MG63 (cell line): ENCODE measurements at regions not wholly inside any gene's neighbourhood (a gene's known extent, or its start where the extent isn't known, plus 50 kb on each side); places are given as distances from the start of the nearest gene placed in this dataset.
A peak's percentile ranks its signal among the peaks of the same experiment; 100 is the strongest.

Source experiments
- DNase-seq: peaks from one replicate; pipeline ENCODE4 v3.0.0-alpha.2; 2020
- H3K27me3 ChIP-seq: fragments of 250-450 bp; sonication (Bioruptor Pico); 2 replicates; pipeline ENCODE4 v1.5.1; 2020; ENCODE audit warnings: mild to moderate bottlenecking, moderate library complexity
- H3K36me3 ChIP-seq: fragments of 250-450 bp; sonication (Bioruptor Pico); 2 replicates; pipeline ENCODE4 v1.5.1; 2020; ENCODE audit warnings: mild to moderate bottlenecking, moderate library complexity
- H3K4me3 ChIP-seq: fragments of 250-450 bp; sonication (Bioruptor Pico); 2 replicates; pipeline ENCODE4 v1.5.1; 2020; ENCODE audit warnings: mild to moderate bottlenecking, moderate library complexity
- H3K9me3 ChIP-seq: fragments of 250-450 bp; sonication (Bioruptor Pico); 2 replicates; pipeline ENCODE4 v1.5.1; 2020; ENCODE audit warnings: mild to moderate bottlenecking, moderate library complexity

DNA sequence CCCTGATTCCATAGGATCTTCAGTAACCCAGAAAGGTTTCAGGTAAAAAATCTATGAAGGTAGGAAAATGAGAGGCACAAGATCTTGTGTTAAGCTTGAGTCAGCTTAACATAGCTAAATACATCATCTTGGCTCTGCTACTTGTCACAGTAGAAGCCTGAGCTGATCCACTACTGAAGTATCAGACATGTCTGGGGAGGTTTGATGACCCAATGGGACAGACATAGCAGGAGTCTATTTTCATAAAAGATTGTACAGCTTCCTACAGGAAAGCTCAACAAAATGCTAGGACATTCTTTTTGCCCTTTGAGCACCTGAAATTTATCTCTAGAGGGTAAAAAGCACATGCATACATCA, 84.3 kb upstream of the FSHR start:
- Histone ChIP-seq H3K4me3 (no peak overlapping the region), H3K27me3 (no peaks in the 10 kb centered on the region)

DNA sequence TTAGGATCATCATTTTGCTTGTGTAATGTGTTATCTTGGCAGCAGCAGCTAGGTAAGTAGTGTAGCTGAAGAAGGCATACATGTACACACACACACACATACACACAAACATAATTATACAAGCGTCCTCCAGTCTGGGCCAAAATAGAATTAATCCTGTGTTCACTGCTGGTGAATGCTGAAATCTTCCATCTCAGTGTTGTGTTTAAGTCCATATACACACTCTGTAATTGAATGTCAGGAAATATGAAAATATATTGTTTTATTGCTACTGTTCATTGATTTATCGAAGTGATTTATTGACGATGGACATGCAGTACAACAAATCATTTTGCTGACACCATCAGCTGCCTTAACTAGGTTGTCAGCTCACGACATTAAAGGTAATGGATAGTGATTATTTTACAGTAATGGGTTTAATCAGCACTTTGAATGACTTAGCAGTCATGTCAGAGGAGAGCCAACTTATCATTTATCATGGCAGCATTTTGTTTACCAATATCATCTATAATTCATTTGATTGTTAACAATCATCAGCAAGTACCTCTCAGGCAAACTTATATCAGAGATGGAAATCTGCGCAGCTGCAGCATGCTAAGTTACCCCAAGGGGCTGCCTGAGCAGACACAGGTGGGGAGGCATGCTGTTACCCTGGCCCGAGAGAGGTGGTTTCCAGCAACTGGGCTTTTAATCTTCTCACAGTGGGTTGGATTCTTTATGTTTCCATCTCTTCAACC, 83.7 kb upstream of the FSHR start:
- no peak for DNase-seq

More for the DNA sequence above, 84.3 kb upstream of the FSHR start:
- Histone ChIP-seq H3K36me3 (no peaks in the 10 kb centered on the region), H3K9me3 (no peaks in the 10 kb centered on the region)
- no peak for DNase-seq

DNA sequence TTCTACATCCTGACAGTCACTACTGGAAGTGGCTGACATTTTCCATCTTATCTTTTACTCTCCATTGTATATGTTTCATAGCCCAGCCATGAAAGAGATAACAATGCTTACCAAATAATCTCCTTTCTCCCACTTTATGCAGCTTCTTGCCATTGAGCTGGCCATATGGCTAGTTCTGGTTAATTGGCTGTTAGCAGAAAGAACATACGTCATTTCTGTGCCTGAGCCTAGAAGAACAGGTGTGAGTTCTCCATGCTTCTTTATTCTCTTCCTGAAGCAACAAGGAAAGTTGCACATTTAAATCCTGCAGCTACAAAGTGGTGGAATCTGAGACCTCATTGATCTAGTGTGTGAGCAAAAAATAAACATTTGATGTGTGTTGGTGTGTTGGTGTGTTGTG, 82.0 kb upstream of the FSHR start:
- no peak overlapping the region for H3K4me3 ChIP-seq
- no peak for DNase-seq
- H3K36me3 ChIP-seq = no peaks in the 10 kb centered on the region
- no peaks in the 10 kb centered on the region for H3K27me3 ChIP-seq
- no peaks in the 10 kb centered on the region for H3K9me3 ChIP-seq

More for the DNA sequence above, 83.7 kb upstream of the FSHR start:
- Histone ChIP-seq H3K27me3 (no peaks in the 10 kb centered on the region), H3K4me3 (no peak overlapping the region), H3K9me3 (no peaks in the 10 kb centered on the region), H3K36me3 (no peaks in the 10 kb centered on the region)

DNA sequence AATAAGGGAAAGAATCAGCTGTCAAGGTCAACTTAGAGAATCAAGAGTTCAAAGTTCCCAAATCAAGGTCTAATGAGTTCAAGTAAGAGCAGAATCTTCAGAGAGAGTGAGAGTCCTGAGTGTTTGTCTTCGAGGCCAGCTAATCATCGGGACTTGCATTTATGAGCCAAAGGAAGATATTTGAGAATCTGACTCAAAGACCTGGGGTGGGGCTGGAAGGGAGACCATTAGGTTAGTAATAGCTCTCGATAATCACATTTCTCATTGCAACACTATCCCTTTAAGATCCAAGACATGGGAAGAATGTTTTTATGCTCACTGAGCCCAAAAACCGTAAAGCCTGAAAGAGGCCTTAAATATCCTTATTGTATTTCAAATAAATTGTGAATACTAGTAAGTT, 72.0 kb upstream of the FSHR start:
- Histone ChIP-seq H3K4me3 (no peak overlapping the region), H3K36me3 (no peaks in the 10 kb centered on the region), H3K9me3 (peaks cover 4% of the 10 kb centered on the region; the same call in 1 of the 2 replicates), H3K27me3 (no peaks in the 10 kb centered on the region)
- peak; percentile 65 for DNase-seq

DNA sequence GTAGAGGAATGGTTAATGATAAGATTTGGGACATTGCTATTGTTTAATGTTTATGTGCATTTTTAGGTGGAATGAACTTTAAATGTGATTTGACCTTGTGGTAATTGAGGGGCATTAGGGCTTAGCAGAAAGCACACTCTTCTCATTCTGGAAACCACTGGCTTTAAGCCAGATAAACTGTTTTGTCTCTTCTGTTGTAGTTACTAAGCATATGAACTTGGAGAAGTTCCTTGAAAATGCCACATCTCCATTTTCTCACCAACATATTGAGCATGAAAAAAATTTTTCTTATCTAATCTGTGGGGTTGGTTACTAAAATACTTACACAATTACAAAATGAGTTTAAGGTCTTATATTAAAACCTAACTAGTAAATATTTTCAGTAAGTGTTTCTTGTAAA, 70.8 kb upstream of the FSHR start:
- Histone ChIP-seq H3K27me3 (no peaks in the 10 kb centered on the region), H3K4me3 (no peak overlapping the region), H3K36me3 (no peaks in the 10 kb centered on the region), H3K9me3 (peaks cover 4% of the 10 kb centered on the region; the same call in 1 of the 2 replicates)
- DNase-seq = no peak

DNA sequence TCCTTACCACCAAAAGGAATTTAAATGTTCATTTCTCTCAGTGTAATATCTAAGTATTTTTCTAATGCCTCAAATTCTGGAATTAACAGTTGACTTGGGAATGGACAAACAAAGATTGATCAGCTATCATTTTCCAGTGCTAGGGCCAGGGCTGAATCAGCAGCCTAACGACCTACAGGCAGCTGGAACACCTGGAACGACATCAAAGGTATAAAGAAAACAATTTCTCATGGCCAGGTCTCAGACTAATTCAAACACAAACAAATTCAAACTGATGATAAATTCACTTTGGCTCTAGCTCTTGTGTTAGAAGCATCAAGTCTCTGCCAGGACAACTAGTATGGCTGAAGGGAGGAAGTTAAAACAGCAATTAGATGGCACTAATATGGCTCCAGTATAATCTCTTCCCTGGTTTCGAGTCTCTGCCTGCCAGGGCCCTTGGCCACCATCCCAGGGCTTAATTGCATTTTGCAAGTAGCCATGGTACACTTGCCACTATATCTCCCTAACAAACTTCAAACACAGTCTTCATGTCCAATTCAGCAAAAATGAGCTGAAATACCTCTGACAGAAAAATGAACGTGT, 70.2 kb upstream of the FSHR start:
- H3K27me3 ChIP-seq = no peaks in the 10 kb centered on the region
- peaks cover 4% of the 10 kb centered on the region; the same call in 1 of the 2 replicates for H3K9me3 ChIP-seq
- no peaks in the 10 kb centered on the region for H3K36me3 ChIP-seq
- DNase-seq = peak; percentile 87
- H3K4me3 ChIP-seq = no peak overlapping the region

DNA sequence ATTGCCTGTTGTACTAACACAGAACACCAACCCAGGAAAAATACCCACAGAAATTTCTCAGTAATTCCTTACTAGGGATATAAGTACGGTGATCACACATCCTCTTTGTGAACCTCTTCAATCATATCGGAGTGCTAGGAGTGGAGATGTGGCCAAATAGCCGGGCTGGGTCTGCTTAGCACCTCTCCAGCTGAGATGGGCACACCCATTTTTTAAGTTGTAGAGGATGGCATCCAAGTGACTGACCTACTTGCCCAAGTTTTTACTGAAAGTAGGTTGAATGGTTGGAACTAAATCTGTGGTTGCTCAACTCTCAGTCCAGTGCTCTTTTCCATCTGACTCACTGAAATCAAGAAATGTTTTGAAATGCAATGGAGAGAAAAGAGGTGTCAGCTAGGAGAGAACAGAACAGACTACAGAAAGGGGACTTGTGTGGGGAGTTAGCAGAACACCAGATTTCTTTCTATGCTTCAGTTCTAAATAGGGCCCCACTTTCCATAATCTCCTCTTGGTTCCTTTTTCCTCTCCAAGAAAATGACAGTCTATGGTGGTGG, 68.7 kb upstream of the FSHR start:
- H3K27me3 ChIP-seq = no peaks in the 10 kb centered on the region
- H3K9me3 ChIP-seq = no peaks in the 10 kb centered on the region
- H3K4me3 ChIP-seq = no peak overlapping the region
- H3K36me3 ChIP-seq = no peaks in the 10 kb centered on the region
- peak; percentile 57 for DNase-seq

DNA sequence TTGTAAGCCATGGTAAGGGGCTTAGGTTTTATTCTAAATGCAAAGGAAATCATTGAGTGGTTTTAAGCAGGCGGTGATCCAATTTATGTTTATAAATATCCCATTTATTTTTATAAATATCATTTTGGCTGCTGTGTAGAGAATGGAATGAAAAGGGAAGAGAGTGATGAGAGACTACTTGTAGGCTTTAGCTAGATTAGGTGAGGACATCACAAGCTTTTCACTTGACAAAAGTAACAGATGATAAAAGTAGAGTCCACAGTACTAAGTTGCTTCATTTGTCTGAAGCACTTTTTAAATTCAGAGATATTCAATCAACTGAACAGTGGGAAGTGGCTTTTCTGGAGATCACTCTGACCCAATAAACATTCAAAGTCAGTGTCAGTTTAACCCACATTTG, 65.4 kb upstream of the FSHR start:
- Histone ChIP-seq H3K27me3 (no peaks in the 10 kb centered on the region), H3K36me3 (no peaks in the 10 kb centered on the region), H3K4me3 (no peak overlapping the region), H3K9me3 (no peaks in the 10 kb centered on the region)
- DNase-seq = no peak

DNA sequence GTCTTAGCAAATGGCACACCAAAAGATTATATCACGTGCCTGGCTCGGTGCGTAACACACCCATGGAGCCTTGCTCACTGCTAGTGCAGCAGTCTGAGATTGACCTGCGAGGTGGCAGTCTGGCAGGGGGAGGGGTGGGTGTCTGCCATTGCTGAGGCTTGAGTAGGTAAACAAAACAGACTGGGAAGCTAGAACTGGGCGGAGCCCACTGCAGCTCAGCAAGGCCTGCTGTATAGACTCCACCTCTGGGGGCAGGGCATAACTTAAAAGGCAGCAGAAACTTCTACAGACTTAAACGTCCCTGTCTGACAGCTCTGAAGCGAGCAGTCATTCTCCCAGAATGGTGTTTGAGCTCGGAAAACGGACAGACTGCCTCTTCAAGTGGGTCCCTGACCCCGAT, 55.9 kb upstream of the FSHR start:
- no peaks in the 10 kb centered on the region for H3K27me3 ChIP-seq
- no peaks in the 10 kb centered on the region for H3K36me3 ChIP-seq
- no peak overlapping the region for H3K4me3 ChIP-seq
- no peak for DNase-seq
- H3K9me3 ChIP-seq = no peaks in the 10 kb centered on the region

DNA sequence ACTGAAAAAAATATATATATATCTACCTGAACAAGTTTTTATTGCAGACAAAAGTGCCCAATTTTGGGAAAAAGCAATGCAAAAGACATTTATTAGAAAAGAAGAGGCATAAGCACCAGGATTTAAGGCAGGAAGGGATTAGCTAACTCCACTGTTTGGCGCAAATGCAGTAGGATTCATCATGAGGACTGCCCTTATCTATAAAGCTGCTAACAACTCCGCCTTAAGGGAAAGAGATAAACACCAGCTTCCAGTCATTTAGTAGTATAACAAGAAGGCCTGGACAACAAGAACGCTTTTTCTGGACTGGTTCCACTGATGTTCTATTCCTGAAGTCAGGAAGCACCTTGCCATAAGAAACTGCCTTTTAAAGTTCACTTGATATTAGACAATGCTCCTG, 52.9 kb upstream of the FSHR start:
- H3K27me3 ChIP-seq = no peaks in the 10 kb centered on the region
- no peaks in the 10 kb centered on the region for H3K36me3 ChIP-seq
- H3K4me3 ChIP-seq = no peak overlapping the region
- DNase-seq = no peak
- H3K9me3 ChIP-seq = no peaks in the 10 kb centered on the region
